PC-3 (cell line): ENCODE measurements at regions not wholly inside any gene's neighbourhood (a gene's known extent, or its start where the extent isn't known, plus 50 kb on each side); places are given as distances from the start of the nearest gene placed in this dataset.

Source experiments
- CTCF ChIP-seq: fragments of 300-600 bp; sonication (generic); conservative IDR thresholded peaks from 2 replicates; pipeline ENCODE4 v1.5.1; 2017; ENCODE audit warnings: antibody characterized with exemption, low read depth, mild to moderate bottlenecking, low read length
- EZH2 ChIP-seq: fragments of 300-600 bp; sonication (generic); IDR thresholded peaks from one replicate; pipeline ENCODE4 v1.6.1; 2017; ENCODE audit warnings: antibody characterized with exemption, mild to moderate bottlenecking, low read length; ENCODE audit not compliant: unreplicated experiment

GRCh38 chr2:11983401-11983800, 237.0 kb downstream of the LPIN1 start:
- no peak for TF ChIP-seq CTCF
- TF ChIP-seq EZH2 = no peak
